PC-3 (cell line): ENCODE measurements at regions not wholly inside any gene's neighbourhood (a gene's known extent, or its start where the extent isn't known, plus 50 kb on each side); places are given as distances from the start of the nearest gene placed in this dataset.

Experiments
- CTCF ChIP-seq: fragments of 300-600 bp; sonication (generic); conservative IDR thresholded peaks from 2 replicates; pipeline ENCODE4 v1.5.1; 2017; ENCODE audit warnings: antibody characterized with exemption, low read depth, mild to moderate bottlenecking, low read length
- EZH2 ChIP-seq: fragments of 300-600 bp; sonication (generic); IDR thresholded peaks from one replicate; pipeline ENCODE4 v1.6.1; 2017; ENCODE audit warnings: antibody characterized with exemption, mild to moderate bottlenecking, low read length; ENCODE audit not compliant: unreplicated experiment
- EZH2phosphoT487 ChIP-seq: fragments of 300-600 bp; sonication (generic); IDR thresholded peaks from 2 replicates; pipeline ENCODE4 v1.6.1; 2018; ENCODE audit warnings: mild to moderate bottlenecking, antibody characterized with exemption, low read length, borderline replicate concordance

GRCh38 chr5:68046445-68046844 is 169.1 kb upstream of the PIK3R1 start:
- TF ChIP-seq CTCF = no peak
- no peak for TF ChIP-seq EZH2
- TF ChIP-seq EZH2phosphoT487 = no peak
